GM23338 (cell line): ENCODE measurements at regions not wholly inside any gene's neighbourhood (a gene's known extent, or its start where the extent isn't known, plus 50 kb on each side); places are given as distances from the start of the nearest gene placed in this dataset.
A peak's percentile ranks its signal among the peaks of the same experiment; 100 is the strongest.
"Not testable (repeated sequence)": the region's sequence is repeated elsewhere in the genome, so short reads cannot be mapped to it uniquely, and the experiment has no call there.

Source experiments
- ATAC-seq: fragments of 200-7000 bp; cut with Tn5 transposase; 3 replicates; pipeline ENCODE4 v1.9.1; 2020
- DNase-seq: peaks from one replicate; pipeline ENCODE4 v3.0.0-alpha.2; 2015; ENCODE audit warnings: low spot score
- H2AFZ ChIP-seq: fragments of 200-600 bp; sonication (generic); 2 replicates; pipeline ENCODE4 v1.8.0; 2016; ENCODE audit warnings: antibody characterized with exemption, mild to moderate bottlenecking, moderate library complexity
- H3F3A ChIP-seq: fragments of 200-600 bp; sonication (generic); replicated peaks from 2 replicates; pipeline ENCODE4 v1.8.0; 2017; ENCODE audit warnings: antibody characterized with exemption, mixed run types, low read depth
- H3K27ac ChIP-seq: fragments of 200-600 bp; sonication (generic); 2 replicates; pipeline ENCODE4 v1.6.1; 2016; ENCODE audit warnings: low read depth
- H3K27me3 ChIP-seq: fragments of 200-600 bp; sonication (generic); 2 replicates; pipeline ENCODE4 v1.8.0; 2016; ENCODE audit warnings: mild to moderate bottlenecking, mixed run types, moderate library complexity; ENCODE audit not compliant: insufficient read depth
- H3K36me3 ChIP-seq: fragments of 200-600 bp; sonication (generic); 2 replicates; pipeline ENCODE4 v1.8.0; 2016; ENCODE audit warnings: mild to moderate bottlenecking; ENCODE audit not compliant: insufficient read depth
- H3K4me1 ChIP-seq: fragments of 200-600 bp; sonication (generic); 2 replicates; pipeline ENCODE4 v1.8.0; 2016; ENCODE audit warnings: mild to moderate bottlenecking, moderate library complexity; ENCODE audit not compliant: insufficient read depth
- H3K4me2 ChIP-seq: fragments of 200-600 bp; sonication (generic); 2 replicates; pipeline ENCODE4 v1.7.1; 2017; ENCODE audit warnings: mixed run types
- H3K4me3 ChIP-seq: fragments of 200-600 bp; sonication (generic); 2 replicates; pipeline ENCODE4 v1.6.1; 2016; ENCODE audit warnings: mixed run types
- H3K79me2 ChIP-seq: fragments of 200-600 bp; sonication (generic); replicated peaks from 2 replicates; pipeline ENCODE4 v1.8.0; 2017; ENCODE audit warnings: mild to moderate bottlenecking; ENCODE audit not compliant: insufficient read depth
- H3K9me2 ChIP-seq: fragments of 200-600 bp; sonication (generic); 2 replicates; pipeline ENCODE4 v1.8.0; 2017; ENCODE audit not compliant: insufficient read depth
- H4K20me1 ChIP-seq: fragments of 200-600 bp; sonication (generic); replicated peaks from 2 replicates; pipeline ENCODE4 v1.8.0; 2017; ENCODE audit warnings: mild to moderate bottlenecking; ENCODE audit not compliant: insufficient read depth
- H3K27ac Mint-ChIP-seq: 2 replicates; pipeline ENCODE4 v1.8.0; 2020; ENCODE audit warnings: inconsistent platforms, mild to moderate bottlenecking, moderate library complexity, mixed read lengths
- H3K27me3 Mint-ChIP-seq: 3 replicates; pipeline ENCODE4 v1.8.0; 2022; ENCODE audit warnings: low read depth, mild to moderate bottlenecking, moderate library complexity, mixed read lengths, inconsistent platforms; ENCODE audit not compliant: insufficient read depth, poor library complexity
- H3K36me3 Mint-ChIP-seq: 3 replicates; pipeline ENCODE4 v1.8.0; 2021; ENCODE audit warnings: low read depth, mild to moderate bottlenecking, inconsistent platforms, moderate library complexity, mixed read lengths
- H3K4me1 Mint-ChIP-seq: 3 replicates; pipeline ENCODE4 v1.8.0; 2020; ENCODE audit warnings: mild to moderate bottlenecking, inconsistent platforms, mixed read lengths
- H3K4me3 Mint-ChIP-seq: 3 replicates; pipeline ENCODE4 v1.8.0; 2021; ENCODE audit warnings: moderate library complexity, mild to moderate bottlenecking, inconsistent platforms, mixed read lengths
- H3K9me3 Mint-ChIP-seq: 3 replicates; pipeline ENCODE4 v1.8.0; 2020; ENCODE audit warnings: moderate library complexity, mild to moderate bottlenecking, inconsistent platforms, mixed read lengths
- CREB1 ChIP-seq: fragments of 250-450 bp; sonication (Bioruptor Pico); IDR thresholded peaks from 2 replicates; pipeline ENCODE4 v1.5.0; 2020; ENCODE audit warnings: low read depth, mild to moderate bottlenecking, moderate library complexity
- EZH2 ChIP-seq: fragments of 200-600 bp; sonication (generic); IDR thresholded peaks from one replicate; pipeline ENCODE4 v1.8.0; 2017; ENCODE audit warnings: antibody characterized with exemption, mild to moderate bottlenecking, low read depth; ENCODE audit not compliant: unreplicated experiment
- EZH2phosphoT487 ChIP-seq: fragments of 200-600 bp; sonication (generic); IDR thresholded peaks from one replicate; pipeline ENCODE4 v1.8.1; 2018; ENCODE audit warnings: antibody characterized with exemption; ENCODE audit not compliant: unreplicated experiment
- JUNB ChIP-seq: IDR thresholded peaks from one replicate; pipeline ENCODE4 v1.6.1; 2016; ENCODE audit warnings: antibody characterized with exemption; ENCODE audit not compliant: unreplicated experiment
- NANOG ChIP-seq: IDR thresholded peaks from 2 replicates; pipeline ENCODE4 v1.6.1; 2016; ENCODE audit warnings: antibody characterized with exemption, borderline replicate concordance
- POLR2AphosphoS5 ChIP-seq: IDR thresholded peaks from 2 replicates; pipeline ENCODE4 v1.6.1; 2016; ENCODE audit warnings: antibody characterized with exemption, low read depth
- ZNF114 ChIP-seq: fragments of 250-450 bp; sonication (Bioruptor Pico); IDR thresholded peaks from 2 replicates; pipeline ENCODE4 v1.5.0; 2020; ENCODE audit warnings: mild to moderate bottlenecking, moderate library complexity
- ZNF331 ChIP-seq: fragments of 250-450 bp; sonication (Bioruptor Pico); IDR thresholded peaks from 2 replicates; pipeline ENCODE4 v1.5.0; 2020; ENCODE audit warnings: low read depth, mild to moderate bottlenecking, moderate library complexity
- TF ChIP-seq, protein P1 (sequence below): fragments of 250-450 bp; sonication (Bioruptor Pico); IDR thresholded peaks from 2 replicates; pipeline ENCODE4 v1.5.0; 2020; ENCODE audit warnings: mild to moderate bottlenecking, moderate library complexity
- TF ChIP-seq, protein P2 (sequence below), 2 experiments: fragments of 200-600 bp in 1 of 2; sonication (generic) in 1 of 2; conservative IDR thresholded peaks; 2 replicates each; pipeline versions ENCODE4 v1.5.1 to v1.6.1; 2016 to 2017; ENCODE audit warnings: antibody characterized with exemption in 2 of 2, low read depth in 2 of 2, mild to moderate bottlenecking in 2 of 2, moderate library complexity in 1 of 2
- TF ChIP-seq, protein P3 (sequence below): IDR thresholded peaks from one replicate; pipeline ENCODE4 v1.6.1; 2018; ENCODE audit warnings: antibody characterized with exemption; ENCODE audit not compliant: unreplicated experiment

DNA sequence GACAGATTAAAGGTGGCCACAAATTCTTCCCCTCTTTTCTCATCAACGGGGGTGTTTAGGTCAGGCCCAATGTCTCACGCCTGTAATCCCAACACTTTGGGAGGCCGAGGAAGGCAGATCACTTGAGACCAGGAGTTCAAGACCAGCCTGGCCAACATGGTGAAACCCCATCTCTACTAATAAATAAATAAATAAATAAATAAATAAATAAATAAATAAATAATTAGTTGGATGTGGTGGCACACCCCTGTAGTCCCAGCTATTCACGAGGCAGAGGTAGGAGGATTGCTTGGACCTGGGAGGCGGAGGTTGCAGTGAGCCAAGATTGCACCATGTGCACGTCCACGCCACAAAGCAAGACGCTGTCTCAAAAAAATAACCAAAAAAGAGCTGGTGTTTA, 180.7 kb downstream of the FASLG start:
- not testable (repeated sequence) for H3K4me1 Mint-ChIP-seq, H3K9me3 Mint-ChIP-seq, H3K27ac Mint-ChIP-seq, DNase-seq, H3F3A ChIP-seq, H3K9me2 ChIP-seq, H4K20me1 ChIP-seq, H2AFZ ChIP-seq, H3K79me2 ChIP-seq, H3K27me3 Mint-ChIP-seq, H3K4me2 ChIP-seq, H3K27me3 ChIP-seq, ATAC-seq, H3K4me3 Mint-ChIP-seq, H3K36me3 ChIP-seq, H3K4me3 ChIP-seq, H3K36me3 Mint-ChIP-seq, H3K27ac ChIP-seq
- peaks cover 16% of the 10 kb centered on the region; the same call in 1 of the 2 replicates for H3K4me1 ChIP-seq

DNA sequence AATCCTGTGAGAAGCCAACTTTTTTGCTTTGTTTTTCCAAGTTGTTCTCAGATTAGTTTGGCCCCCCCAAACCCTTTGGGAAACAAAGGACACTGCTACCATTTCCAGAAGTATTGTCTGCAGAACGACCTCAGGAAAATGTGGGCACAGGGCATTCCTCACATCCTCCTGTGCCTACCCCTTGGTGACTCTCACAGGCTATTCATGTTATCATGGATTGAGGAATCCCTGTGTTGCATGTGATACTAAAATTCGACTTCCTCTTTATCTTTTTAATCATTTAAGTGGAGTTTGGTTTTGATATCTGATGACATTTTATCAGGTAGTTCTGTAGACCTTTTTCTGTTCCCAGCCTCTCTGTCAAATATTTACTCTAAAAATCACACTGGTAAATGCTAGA, 184.5 kb downstream of the FASLG start:
- Mint-ChIP-seq H3K36me3 (no peaks in the 10 kb centered on the region), H3K4me3 (no peak overlapping the region), H3K4me1 (peaks cover 15% of the 10 kb centered on the region), H3K9me3 (no peaks in the 10 kb centered on the region), H3K27me3 (peaks cover 1% of the 10 kb centered on the region), H3K27ac (no peak overlapping the region)
- peaks cover 16% of the 10 kb centered on the region; the same call in 1 of the 2 replicates for H3K4me1 ChIP-seq
- no peak overlapping the region; the same call in 1 of the 2 replicates for H3K27ac ChIP-seq
- DNase-seq (no peak), ATAC-seq (peak; percentile 39)
- TF ChIP-seq, protein P1, sequence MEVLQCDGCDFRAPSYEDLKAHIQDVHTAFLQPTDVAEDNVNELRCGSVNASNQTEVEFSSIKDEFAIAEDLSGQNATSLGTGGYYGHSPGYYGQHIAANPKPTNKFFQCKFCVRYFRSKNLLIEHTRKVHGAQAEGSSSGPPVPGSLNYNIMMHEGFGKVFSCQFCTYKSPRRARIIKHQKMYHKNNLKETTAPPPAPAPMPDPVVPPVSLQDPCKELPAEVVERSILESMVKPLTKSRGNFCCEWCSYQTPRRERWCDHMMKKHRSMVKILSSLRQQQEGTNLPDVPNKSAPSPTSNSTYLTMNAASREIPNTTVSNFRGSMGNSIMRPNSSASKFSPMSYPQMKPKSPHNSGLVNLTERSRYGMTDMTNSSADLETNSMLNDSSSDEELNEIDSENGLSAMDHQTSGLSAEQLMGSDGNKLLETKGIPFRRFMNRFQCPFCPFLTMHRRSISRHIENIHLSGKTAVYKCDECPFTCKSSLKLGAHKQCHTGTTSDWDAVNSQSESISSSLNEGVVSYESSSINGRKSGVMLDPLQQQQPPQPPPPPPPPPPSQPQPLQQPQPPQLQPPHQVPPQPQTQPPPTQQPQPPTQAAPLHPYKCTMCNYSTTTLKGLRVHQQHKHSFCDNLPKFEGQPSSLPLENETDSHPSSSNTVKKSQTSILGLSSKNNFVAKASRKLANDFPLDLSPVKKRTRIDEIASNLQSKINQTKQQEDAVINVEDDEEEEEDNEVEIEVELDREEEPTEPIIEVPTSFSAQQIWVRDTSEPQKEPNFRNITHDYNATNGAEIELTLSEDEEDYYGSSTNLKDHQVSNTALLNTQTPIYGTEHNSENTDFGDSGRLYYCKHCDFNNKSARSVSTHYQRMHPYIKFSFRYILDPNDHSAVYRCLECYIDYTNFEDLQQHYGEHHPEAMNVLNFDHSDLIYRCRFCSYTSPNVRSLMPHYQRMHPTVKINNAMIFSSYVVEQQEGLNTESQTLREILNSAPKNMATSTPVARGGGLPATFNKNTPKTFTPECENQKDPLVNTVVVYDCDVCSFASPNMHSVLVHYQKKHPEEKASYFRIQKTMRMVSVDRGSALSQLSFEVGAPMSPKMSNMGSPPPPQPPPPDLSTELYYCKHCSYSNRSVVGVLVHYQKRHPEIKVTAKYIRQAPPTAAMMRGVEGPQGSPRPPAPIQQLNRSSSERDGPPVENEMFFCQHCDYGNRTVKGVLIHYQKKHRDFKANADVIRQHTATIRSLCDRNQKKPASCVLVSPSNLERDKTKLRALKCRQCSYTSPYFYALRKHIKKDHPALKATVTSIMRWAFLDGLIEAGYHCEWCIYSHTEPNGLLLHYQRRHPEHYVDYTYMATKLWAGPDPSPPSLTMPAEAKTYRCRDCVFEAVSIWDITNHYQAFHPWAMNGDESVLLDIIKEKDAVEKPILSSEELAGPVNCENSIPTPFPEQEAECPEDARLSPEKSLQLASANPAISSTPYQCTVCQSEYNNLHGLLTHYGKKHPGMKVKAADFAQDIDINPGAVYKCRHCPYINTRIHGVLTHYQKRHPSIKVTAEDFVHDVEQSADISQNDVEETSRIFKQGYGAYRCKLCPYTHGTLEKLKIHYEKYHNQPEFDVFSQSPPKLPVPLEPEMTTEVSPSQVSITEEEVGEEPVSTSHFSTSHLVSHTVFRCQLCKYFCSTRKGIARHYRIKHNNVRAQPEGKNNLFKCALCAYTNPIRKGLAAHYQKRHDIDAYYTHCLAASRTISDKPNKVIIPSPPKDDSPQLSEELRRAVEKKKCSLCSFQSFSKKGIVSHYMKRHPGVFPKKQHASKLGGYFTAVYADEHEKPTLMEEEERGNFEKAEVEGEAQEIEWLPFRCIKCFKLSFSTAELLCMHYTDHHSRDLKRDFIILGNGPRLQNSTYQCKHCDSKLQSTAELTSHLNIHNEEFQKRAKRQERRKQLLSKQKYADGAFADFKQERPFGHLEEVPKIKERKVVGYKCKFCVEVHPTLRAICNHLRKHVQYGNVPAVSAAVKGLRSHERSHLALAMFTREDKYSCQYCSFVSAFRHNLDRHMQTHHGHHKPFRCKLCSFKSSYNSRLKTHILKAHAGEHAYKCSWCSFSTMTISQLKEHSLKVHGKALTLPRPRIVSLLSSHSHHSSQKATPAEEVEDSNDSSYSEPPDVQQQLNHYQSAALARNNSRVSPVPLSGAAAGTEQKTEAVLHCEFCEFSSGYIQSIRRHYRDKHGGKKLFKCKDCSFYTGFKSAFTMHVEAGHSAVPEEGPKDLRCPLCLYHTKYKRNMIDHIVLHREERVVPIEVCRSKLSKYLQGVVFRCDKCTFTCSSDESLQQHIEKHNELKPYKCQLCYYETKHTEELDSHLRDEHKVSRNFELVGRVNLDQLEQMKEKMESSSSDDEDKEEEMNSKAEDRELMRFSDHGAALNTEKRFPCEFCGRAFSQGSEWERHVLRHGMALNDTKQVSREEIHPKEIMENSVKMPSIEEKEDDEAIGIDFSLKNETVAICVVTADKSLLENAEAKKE = no peak
- TF ChIP-seq EZH2 (no peak), POLR2AphosphoS5 (no peak), NANOG (no peak), ZNF331 (CRISPR knock-in tag) (no peak), EZH2phosphoT487 (no peak), ZNF114 (CRISPR knock-in tag) (no peak), JUNB (no peak), CREB1 (CRISPR knock-in tag) (no peak)
- TF ChIP-seq, protein P2, sequence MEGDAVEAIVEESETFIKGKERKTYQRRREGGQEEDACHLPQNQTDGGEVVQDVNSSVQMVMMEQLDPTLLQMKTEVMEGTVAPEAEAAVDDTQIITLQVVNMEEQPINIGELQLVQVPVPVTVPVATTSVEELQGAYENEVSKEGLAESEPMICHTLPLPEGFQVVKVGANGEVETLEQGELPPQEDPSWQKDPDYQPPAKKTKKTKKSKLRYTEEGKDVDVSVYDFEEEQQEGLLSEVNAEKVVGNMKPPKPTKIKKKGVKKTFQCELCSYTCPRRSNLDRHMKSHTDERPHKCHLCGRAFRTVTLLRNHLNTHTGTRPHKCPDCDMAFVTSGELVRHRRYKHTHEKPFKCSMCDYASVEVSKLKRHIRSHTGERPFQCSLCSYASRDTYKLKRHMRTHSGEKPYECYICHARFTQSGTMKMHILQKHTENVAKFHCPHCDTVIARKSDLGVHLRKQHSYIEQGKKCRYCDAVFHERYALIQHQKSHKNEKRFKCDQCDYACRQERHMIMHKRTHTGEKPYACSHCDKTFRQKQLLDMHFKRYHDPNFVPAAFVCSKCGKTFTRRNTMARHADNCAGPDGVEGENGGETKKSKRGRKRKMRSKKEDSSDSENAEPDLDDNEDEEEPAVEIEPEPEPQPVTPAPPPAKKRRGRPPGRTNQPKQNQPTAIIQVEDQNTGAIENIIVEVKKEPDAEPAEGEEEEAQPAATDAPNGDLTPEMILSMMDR (conservative IDR thresholded peaks at IDR 0.05; ENCODE audit: low read depth in 2 of 2) = no peak
- TF ChIP-seq, protein P3, sequence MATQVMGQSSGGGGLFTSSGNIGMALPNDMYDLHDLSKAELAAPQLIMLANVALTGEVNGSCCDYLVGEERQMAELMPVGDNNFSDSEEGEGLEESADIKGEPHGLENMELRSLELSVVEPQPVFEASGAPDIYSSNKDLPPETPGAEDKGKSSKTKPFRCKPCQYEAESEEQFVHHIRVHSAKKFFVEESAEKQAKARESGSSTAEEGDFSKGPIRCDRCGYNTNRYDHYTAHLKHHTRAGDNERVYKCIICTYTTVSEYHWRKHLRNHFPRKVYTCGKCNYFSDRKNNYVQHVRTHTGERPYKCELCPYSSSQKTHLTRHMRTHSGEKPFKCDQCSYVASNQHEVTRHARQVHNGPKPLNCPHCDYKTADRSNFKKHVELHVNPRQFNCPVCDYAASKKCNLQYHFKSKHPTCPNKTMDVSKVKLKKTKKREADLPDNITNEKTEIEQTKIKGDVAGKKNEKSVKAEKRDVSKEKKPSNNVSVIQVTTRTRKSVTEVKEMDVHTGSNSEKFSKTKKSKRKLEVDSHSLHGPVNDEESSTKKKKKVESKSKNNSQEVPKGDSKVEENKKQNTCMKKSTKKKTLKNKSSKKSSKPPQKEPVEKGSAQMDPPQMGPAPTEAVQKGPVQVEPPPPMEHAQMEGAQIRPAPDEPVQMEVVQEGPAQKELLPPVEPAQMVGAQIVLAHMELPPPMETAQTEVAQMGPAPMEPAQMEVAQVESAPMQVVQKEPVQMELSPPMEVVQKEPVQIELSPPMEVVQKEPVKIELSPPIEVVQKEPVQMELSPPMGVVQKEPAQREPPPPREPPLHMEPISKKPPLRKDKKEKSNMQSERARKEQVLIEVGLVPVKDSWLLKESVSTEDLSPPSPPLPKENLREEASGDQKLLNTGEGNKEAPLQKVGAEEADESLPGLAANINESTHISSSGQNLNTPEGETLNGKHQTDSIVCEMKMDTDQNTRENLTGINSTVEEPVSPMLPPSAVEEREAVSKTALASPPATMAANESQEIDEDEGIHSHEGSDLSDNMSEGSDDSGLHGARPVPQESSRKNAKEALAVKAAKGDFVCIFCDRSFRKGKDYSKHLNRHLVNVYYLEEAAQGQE = no peak
- H3K4me2 ChIP-seq = peak overlapping the region; percentile 33; the same call in 1 of the 2 replicates
- no peaks in the 10 kb centered on the region for H4K20me1 ChIP-seq
- H3K36me3 ChIP-seq = no peaks in the 10 kb centered on the region
- no peaks in the 10 kb centered on the region for H3K9me2 ChIP-seq
- H3K4me3 ChIP-seq = no peak overlapping the region
- no peak overlapping the region for H2AFZ ChIP-seq
- no peaks in the 10 kb centered on the region for H3K79me2 ChIP-seq
- no peaks in the 10 kb centered on the region for H3K27me3 ChIP-seq
- H3F3A ChIP-seq = no peaks in the 10 kb centered on the region
